ENCODE measurements at regions not wholly inside any gene's neighbourhood (a gene's known extent, or its start where the extent isn't known, plus 50 kb on each side); places are given as distances from the start of the nearest gene placed in this dataset.

DNA sequence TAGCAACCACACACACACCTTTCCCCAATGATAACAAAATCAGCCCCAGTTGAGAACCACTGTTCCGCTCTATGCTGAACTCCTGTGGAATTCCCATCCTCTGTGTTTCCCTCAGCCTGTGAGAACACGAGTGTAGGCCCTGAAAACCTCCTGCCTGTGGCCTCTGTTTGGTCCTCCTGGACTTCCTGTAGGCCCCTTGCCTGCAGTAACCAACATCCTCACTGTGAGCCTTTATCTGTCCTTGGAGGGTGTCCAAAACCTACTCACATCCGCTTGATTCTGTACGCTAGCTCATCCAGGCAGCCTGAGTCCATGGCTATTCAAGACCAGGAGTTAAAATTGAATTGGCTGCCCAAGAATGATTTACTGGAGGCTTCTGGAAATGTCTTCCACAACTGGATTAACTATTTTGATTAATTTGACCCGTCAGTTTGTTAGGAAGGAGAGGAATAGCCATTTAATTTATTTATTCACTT is 149.8 kb downstream of the AKR1D1 start:
- no peaks in the 10 kb centered on the region for H3K36me3 Mint-ChIP-seq (ENCODE audit: low read depth)
- ChIA-PET CTCF (no interaction called here), POLR2A (no interaction called here)
- ATAC-seq: no peak
- intact Hi-C loops (cut with DNase I, micrococcal nuclease): no loop called here
- no peaks in the 10 kb centered on the region for H3K4me1 Mint-ChIP-seq
- no peak overlapping the region for H3K27ac Mint-ChIP-seq
- no peaks in the 10 kb centered on the region for H3K9me3 Mint-ChIP-seq (ENCODE audit: low read depth)
- no peak for DNase-seq
- H3K27me3 Mint-ChIP-seq: peaks cover 2% of the 10 kb centered on the region
- H3K4me3 Mint-ChIP-seq: no peak overlapping the region

DNA sequence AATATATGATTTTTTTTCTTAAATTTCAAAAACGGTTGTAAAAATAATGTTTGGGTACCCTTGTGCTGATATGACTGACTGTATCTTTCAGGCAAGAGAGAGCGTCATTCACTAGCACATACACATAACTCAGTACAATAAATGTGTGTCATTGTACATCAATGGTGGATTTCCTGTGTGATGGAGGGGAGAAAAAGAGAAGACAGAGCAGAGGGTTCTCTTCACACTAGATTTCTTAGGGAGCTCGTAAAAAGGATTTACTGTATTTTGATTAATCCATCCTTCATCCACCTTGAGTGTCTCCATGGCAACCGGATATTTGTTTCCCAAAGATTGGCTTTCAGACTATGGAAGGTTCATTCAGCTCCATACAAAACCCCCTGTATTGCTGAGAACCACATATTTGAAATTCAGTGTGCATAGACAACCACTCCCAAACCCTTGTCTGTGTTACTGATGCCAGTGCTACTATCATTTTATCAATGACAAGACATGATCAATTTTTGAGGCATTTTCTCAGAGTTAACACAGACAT is 150.6 kb downstream of the AKR1D1 start:
- no peak for DNase-seq
- Mint-ChIP-seq H3K4me1 (no peaks in the 10 kb centered on the region), H3K27ac (no peak overlapping the region), H3K9me3 (ENCODE audit: low read depth) (no peaks in the 10 kb centered on the region), H3K4me3 (no peak overlapping the region), H3K36me3 (ENCODE audit: low read depth) (no peaks in the 10 kb centered on the region), H3K27me3 (peaks cover 2% of the 10 kb centered on the region)
- ChIA-PET CTCF (interaction anchor here (0.6 kb wide), 1 partner anchor 65 kb away, joined by 3 read pairs; no protein-coding TSS in a partner anchor), POLR2A (no interaction called here)
- intact Hi-C loops (cut with DNase I, micrococcal nuclease): no loop called here
- ATAC-seq: no peak

DNA sequence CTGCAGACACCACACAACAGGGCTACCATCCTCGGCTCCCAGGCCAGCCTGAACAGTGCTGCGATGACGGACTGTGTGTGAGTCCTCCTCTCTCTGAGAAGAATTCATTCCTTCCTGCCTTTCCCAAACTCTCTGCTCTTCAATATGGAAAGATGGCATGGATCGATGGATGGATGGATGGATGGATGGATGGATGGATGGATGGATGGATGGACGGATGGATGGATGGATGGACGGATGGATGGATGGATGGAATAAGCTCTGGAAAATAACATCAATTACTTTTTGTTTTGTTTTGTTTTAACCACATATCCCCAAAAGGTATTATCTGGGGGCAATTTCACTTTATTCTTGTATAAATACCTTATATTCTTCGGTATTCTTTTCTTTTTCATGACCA is 151.9 kb downstream of the AKR1D1 start:
- ATAC-seq: no peak
- POLR2A ChIA-PET: no interaction called here
- intact Hi-C loops (cut with DNase I, micrococcal nuclease): no loop called here
- CTCF ChIA-PET: no interaction called here
- no peak overlapping the region for H3K27ac Mint-ChIP-seq
- peaks cover 2% of the 10 kb centered on the region for H3K36me3 Mint-ChIP-seq (ENCODE audit: low read depth)
- H3K4me3 Mint-ChIP-seq: no peak overlapping the region
- peaks cover 2% of the 10 kb centered on the region for H3K27me3 Mint-ChIP-seq
- DNase-seq: no peak
- no peaks in the 10 kb centered on the region for H3K4me1 Mint-ChIP-seq
- H3K9me3 Mint-ChIP-seq (ENCODE audit: low read depth): peaks cover 5% of the 10 kb centered on the region

DNA sequence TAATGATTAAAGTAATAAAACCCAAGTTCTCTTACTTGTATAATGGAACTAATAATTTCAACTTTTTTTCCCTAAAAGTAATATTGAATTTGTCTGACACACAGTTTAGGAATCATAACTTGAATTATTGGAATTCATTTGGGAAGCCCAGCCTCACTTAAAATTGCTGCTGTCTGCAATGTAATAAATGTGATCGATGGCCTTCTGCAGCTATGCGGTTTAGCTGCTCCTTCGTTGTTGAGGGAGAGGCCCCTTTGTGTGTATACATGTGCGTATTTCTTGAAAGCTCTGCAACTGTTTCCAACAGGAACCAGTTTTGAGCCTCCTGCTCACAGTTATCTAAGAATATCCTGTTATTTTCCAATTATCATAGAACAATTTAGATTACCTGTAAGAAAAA is 152.5 kb downstream of the AKR1D1 start:
- H3K9me3 Mint-ChIP-seq (ENCODE audit: low read depth): peaks cover 7% of the 10 kb centered on the region
- H3K27ac Mint-ChIP-seq: no peak overlapping the region
- ChIA-PET POLR2A (no interaction called here), CTCF (no interaction called here)
- H3K4me1 Mint-ChIP-seq: no peaks in the 10 kb centered on the region
- no peak overlapping the region for H3K4me3 Mint-ChIP-seq
- intact Hi-C loops (cut with DNase I, micrococcal nuclease): no loop called here
- peaks cover 2% of the 10 kb centered on the region for H3K36me3 Mint-ChIP-seq (ENCODE audit: low read depth)
- H3K27me3 Mint-ChIP-seq: peaks cover 2% of the 10 kb centered on the region
- DNase-seq (no peak), ATAC-seq (no peak)

DNA sequence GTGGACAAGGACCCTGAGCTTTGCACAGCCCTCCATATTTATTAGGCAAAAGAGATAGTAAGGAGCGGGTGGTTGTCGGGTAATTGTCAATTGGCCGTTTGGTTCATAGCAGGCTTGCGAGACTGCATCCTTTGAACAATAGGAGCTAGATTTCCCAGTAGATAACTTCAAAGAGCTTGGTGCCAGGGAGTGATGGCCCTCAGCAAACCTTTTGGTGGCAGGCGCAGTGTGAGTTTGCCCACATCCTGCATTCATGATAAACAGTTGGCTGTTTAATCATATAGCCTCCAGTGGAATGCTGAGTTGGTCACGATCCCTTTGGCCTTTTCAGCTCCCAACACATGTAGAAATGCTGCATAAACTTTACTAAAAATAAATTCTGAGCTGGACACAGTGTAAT is 156.9 kb downstream of the AKR1D1 start:
- intact Hi-C loops (cut with DNase I, micrococcal nuclease): no loop called here
- DNase-seq: no peak
- ChIA-PET POLR2A (no interaction called here), CTCF (interaction anchor here (0.6 kb wide), 1 partner anchor 474 kb away, joined by 3 read pairs; no protein-coding TSS in a partner anchor)
- ATAC-seq: no peak
- Mint-ChIP-seq H3K4me1 (no peaks in the 10 kb centered on the region), H3K27me3 (no peaks in the 10 kb centered on the region), H3K4me3 (no peak overlapping the region), H3K27ac (no peak overlapping the region), H3K9me3 (ENCODE audit: low read depth) (peaks cover 7% of the 10 kb centered on the region), H3K36me3 (ENCODE audit: low read depth) (peaks cover 2% of the 10 kb centered on the region)

DNA sequence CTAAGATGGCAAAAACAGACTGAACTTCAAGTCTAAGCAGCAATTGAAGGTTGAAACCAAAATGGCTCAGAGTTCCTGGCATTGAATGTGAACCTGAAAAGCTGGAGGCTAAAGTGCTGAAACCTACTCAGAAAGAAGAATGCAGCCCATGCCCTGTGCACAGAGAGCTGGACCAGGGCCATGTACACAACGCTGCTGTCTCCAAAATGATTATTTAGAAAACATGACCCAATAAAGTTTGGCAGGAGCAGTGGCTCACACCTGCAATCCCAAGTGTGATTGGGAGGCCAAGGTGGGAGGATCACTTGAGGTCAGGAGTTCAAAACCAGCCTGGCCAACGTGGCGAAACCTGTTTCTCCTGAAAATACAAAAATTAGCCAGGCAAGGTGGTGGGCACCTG is 158.9 kb downstream of the AKR1D1 start:
- ChIA-PET CTCF (no interaction called here), POLR2A (no interaction called here)
- DNase-seq: no peak
- Mint-ChIP-seq H3K36me3 (ENCODE audit: low read depth) (peaks cover 2% of the 10 kb centered on the region), H3K27me3 (no peaks in the 10 kb centered on the region), H3K4me3 (no peak overlapping the region), H3K27ac (no peak overlapping the region), H3K9me3 (ENCODE audit: low read depth) (peaks cover 7% of the 10 kb centered on the region), H3K4me1 (no peaks in the 10 kb centered on the region)
- intact Hi-C loops (cut with DNase I, micrococcal nuclease): no loop called here
- no peak for ATAC-seq

DNA sequence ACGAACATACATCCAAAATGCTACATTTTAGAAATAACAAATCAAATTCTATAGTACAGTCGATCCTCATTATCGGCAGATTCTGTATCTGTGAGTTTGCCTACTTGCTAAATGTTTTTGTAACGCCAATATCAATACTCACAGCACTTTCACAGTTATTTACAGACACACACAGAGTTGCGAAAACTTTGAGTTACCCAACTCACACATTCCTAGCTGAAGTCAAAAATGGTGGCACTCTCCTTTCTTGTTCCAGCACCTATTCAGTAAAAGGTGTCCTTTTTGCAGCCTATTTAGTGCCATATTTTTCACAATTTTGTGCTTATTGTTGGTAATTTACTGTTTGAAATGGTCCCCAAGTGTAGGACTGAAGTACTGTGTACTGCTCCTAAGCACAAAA is 161.7 kb downstream of the AKR1D1 start:
- H3K4me1 Mint-ChIP-seq: no peaks in the 10 kb centered on the region
- no peaks in the 10 kb centered on the region for H3K27me3 Mint-ChIP-seq
- peaks cover under 1% of the 10 kb centered on the region for H3K36me3 Mint-ChIP-seq (ENCODE audit: low read depth)
- H3K4me3 Mint-ChIP-seq: no peak overlapping the region
- H3K27ac Mint-ChIP-seq: no peak overlapping the region
- DNase-seq (no peak), ATAC-seq (no peak)
- ChIA-PET CTCF (interaction anchor here (0.6 kb wide), 1 partner anchor 1344 kb away, joined by 3 read pairs; no protein-coding TSS in a partner anchor), POLR2A (no interaction called here)
- peaks cover 3% of the 10 kb centered on the region for H3K9me3 Mint-ChIP-seq (ENCODE audit: low read depth)
- intact Hi-C loops (cut with DNase I, micrococcal nuclease): no loop called here

DNA sequence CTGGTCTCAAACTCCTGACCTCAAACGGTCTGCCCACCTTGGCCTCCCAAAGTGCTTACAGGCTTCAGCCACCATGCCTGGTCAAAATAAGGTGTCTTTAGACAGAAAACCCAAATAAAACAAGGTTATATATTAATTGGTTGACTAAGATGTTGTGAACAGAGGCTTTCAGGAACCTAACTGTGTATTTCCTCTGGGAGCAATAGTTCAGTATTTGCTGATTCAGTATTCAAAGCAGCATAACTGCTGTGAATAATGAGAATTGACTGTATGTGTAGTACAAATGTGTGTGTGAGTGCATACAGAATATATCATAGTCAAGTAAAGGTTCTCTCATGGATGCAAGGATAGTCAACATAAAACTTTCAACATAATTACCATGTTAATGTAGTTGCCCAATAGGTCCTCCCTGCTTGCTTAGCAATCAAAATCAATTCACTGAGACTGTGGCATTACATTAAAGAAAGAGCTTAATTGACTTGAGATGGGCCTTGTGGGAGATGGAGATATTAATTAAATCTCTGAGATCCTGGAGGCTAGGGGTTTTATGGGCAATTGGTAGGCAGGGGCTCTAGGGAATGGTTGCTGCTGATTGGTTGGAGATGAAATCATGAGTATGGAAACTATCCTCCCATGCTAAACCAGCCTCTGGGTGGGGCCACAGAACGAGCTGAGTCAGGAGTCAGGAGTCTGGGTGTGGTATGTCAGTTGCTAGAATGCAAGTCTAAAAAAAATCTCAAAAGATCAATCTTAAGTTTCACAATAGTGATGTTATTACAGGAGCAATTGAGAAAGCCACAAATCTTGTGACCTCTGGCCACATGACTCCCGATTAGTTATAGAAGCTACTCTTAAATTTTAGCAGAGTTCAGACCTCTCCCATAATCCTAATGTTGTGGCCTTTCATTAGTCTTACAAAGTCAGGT is 162.7 kb downstream of the AKR1D1 start:
- intact Hi-C loops (cut with DNase I, micrococcal nuclease): no loop called here
- Mint-ChIP-seq H3K4me1 (no peaks in the 10 kb centered on the region), H3K27ac (no peak overlapping the region), H3K9me3 (ENCODE audit: low read depth) (no peaks in the 10 kb centered on the region), H3K36me3 (ENCODE audit: low read depth) (no peaks in the 10 kb centered on the region), H3K27me3 (no peaks in the 10 kb centered on the region), H3K4me3 (no peak overlapping the region)
- ATAC-seq (no peak), DNase-seq (no peak)
- CTCF ChIA-PET: interaction anchor here (0.6 kb wide), 1 partner anchor 1345 kb away, joined by 3 read pairs; no protein-coding TSS in a partner anchor
- POLR2A ChIA-PET: no interaction called here

DNA sequence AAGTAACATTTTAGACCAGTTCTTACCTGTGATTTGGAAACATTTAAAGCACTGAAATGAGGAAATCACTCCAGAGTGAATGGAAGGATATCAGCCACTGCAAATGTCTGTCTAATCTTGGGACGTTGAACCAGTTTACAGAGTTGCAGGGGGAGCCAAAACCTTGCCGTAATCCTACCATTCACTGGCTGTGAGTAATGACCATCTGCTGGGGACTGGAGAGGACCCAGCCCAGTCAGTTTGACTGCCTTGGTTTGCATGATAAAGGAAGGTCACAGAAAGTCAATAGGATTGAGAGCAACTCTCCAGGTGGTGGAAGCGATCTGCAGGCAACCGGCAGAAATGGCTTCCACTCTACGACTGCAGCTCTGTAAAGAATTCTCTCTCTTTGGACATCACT is 167.2 kb downstream of the AKR1D1 start:
- POLR2A ChIA-PET: no interaction called here
- Mint-ChIP-seq H3K4me1 (no peaks in the 10 kb centered on the region), H3K27me3 (no peaks in the 10 kb centered on the region), H3K36me3 (ENCODE audit: low read depth) (no peaks in the 10 kb centered on the region), H3K27ac (no peak overlapping the region), H3K9me3 (ENCODE audit: low read depth) (peaks cover 6% of the 10 kb centered on the region), H3K4me3 (no peak overlapping the region)
- intact Hi-C loops (cut with DNase I, micrococcal nuclease): no loop called here
- CTCF ChIA-PET: no interaction called here
- ATAC-seq (no peak), DNase-seq (no peak)

DNA sequence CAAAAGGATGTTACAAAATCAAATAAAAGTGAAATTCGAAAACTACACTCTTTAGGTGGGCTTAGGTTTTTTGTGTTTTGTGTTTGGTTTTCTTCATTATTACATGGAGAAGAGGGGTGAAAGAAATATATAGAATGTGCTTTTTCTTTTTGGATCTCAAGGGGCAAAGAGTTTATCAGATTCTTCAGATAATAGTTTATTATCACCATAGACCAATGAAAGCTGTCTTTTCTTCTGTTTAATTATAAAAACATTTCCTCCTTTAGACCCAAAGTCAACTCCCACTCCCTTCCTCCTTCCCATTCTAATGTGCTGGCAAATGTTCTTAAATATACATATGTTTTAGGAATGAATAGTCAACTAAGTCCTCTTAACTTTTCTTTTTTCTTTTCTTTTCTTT is 167.6 kb downstream of the AKR1D1 start:
- peaks cover 6% of the 10 kb centered on the region for H3K9me3 Mint-ChIP-seq (ENCODE audit: low read depth)
- ChIA-PET CTCF (no interaction called here), POLR2A (no interaction called here)
- DNase-seq (no peak), ATAC-seq (no peak)
- no peak overlapping the region for H3K4me3 Mint-ChIP-seq
- no peaks in the 10 kb centered on the region for H3K27me3 Mint-ChIP-seq
- H3K36me3 Mint-ChIP-seq (ENCODE audit: low read depth): no peaks in the 10 kb centered on the region
- no peak overlapping the region for H3K27ac Mint-ChIP-seq
- intact Hi-C loops (cut with DNase I, micrococcal nuclease): no loop called here
- no peaks in the 10 kb centered on the region for H3K4me1 Mint-ChIP-seq

DNA sequence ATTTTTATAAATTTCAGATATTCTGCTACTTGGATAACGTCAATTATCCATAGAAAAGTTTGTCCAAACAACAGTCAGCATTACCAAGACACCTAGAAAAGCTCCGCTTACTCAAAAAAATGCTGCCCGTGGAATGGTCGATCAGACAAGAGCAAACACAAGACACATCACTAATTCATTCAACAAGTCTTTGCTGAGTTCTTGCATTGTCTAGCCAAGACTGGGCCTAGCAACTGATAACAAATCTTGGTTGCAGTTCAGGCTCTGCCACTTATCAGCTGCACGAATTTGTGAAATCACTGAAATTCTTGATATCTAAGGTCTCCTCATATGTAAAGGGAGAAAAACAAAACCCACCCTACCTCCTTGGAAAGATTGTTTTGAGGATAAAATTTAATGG is 168.3 kb downstream of the AKR1D1 start:
- CTCF ChIA-PET: no interaction called here

DNA sequence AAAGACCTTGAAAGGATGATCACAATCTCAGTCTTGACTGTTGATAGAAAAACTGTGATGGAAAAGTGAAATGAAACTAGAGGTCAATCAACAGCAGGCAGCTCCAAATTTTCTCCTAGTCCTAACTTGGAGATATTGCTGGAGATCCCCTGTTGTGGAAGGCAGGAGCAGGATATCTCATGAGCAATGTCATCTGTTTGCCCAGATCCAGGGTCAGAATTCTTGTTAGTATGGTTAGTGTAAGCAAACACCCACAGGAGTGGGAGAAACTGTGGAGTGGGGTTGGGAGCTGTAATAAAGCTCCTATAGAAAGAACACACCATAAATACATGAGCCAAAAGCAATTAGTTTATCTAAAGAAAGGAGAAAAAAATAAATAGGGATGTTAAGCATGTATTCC is 169.0 kb downstream of the AKR1D1 start:
- H3K27me3 Mint-ChIP-seq: no peaks in the 10 kb centered on the region
- ATAC-seq: no peak
- POLR2A ChIA-PET: no interaction called here
- intact Hi-C loops (cut with DNase I, micrococcal nuclease): no loop called here
- DNase-seq: no peak
- no peaks in the 10 kb centered on the region for H3K36me3 Mint-ChIP-seq (ENCODE audit: low read depth)
- CTCF ChIA-PET: no interaction called here
- H3K27ac Mint-ChIP-seq: no peak overlapping the region
- no peak overlapping the region for H3K4me3 Mint-ChIP-seq
- peaks cover 6% of the 10 kb centered on the region for H3K9me3 Mint-ChIP-seq (ENCODE audit: low read depth)
- no peaks in the 10 kb centered on the region for H3K4me1 Mint-ChIP-seq

More for the DNA sequence above, 168.3 kb downstream of the AKR1D1 start:
- POLR2A ChIA-PET: no interaction called here
- Mint-ChIP-seq H3K27ac (no peak overlapping the region), H3K27me3 (no peaks in the 10 kb centered on the region), H3K4me1 (no peaks in the 10 kb centered on the region), H3K4me3 (no peak overlapping the region), H3K9me3 (ENCODE audit: low read depth) (peaks cover 6% of the 10 kb centered on the region), H3K36me3 (ENCODE audit: low read depth) (no peaks in the 10 kb centered on the region)
- ATAC-seq (no peak), DNase-seq (no peak)
- intact Hi-C loops (cut with DNase I, micrococcal nuclease): no loop called here

All from activated CD4-positive, alpha-beta T cell treated with anti-CD3 and anti-CD28 coated beads for 36 hours (primary cell).